ENCODE measurements at regions not wholly inside any gene's neighbourhood (a gene's known extent, or its start where the extent isn't known, plus 50 kb on each side); places are given as distances from the start of the nearest gene placed in this dataset.

DNA sequence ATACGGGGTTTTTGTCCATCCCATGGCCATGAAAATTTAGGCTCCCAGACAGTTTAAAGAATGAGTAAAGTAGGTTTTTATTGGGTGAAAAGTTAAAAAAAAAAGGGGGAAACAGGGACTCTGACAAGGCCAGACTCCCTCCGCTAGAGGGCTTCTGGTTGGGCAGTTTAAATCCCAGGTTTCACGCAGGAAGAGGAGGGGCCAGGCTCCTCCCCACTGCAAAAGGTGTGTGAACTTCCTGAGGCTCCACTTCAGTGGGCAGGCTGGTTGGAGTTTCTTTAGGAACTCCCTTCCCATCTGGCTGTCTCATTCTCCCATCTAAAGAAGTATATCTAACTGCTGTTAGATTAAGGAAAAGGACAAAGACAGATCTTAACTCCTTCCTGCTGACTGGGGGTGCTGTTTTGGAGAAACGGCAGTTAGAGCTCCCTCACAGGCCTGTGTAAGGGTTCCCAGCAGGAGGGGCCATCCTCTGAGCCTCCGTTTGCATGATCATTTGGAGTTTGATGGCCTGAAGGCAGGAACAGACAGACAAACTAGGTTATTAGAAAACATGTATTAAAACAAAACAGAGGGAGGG is 1160.7 kb downstream of the CNTNAP5 start:
- TF ChIP-seq MAZ (IDR thresholded peaks at IDR 0.05; ENCODE audit: borderline replicate concordance, low read depth, low read length) (no peak), CEBPB (IDR thresholded peaks at IDR 0.05; ENCODE audit: low read depth, low read length) (no peak), POLR2A (IDR thresholded peaks at IDR 0.05; ENCODE audit: low read depth, low read length) (no peak), FOS (IDR thresholded peaks at IDR 0.05; ENCODE audit: low read depth, low read length) (no peak), RAD21 (IDR thresholded peaks at IDR 0.05; ENCODE audit: low read length) (no peak), CHD1 (IDR thresholded peaks at IDR 0.05; ENCODE audit: low read depth, low read length) (no peak), MAFK (IDR thresholded peaks at IDR 0.05; ENCODE audit: low read depth, low read length) (no peak), SMC3 (IDR thresholded peaks at IDR 0.05; ENCODE audit: low read depth, low read length) (no peak), RFX5 (IDR thresholded peaks at IDR 0.05; ENCODE audit: low read depth, low read length) (no peak)
- TF ChIP-seq, protein P1, sequence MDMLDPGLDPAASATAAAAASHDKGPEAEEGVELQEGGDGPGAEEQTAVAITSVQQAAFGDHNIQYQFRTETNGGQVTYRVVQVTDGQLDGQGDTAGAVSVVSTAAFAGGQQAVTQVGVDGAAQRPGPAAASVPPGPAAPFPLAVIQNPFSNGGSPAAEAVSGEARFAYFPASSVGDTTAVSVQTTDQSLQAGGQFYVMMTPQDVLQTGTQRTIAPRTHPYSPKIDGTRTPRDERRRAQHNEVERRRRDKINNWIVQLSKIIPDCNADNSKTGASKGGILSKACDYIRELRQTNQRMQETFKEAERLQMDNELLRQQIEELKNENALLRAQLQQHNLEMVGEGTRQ (IDR thresholded peaks at IDR 0.05; ENCODE audit: low read depth, low read length), result no peak
- TF ChIP-seq, protein P2, sequence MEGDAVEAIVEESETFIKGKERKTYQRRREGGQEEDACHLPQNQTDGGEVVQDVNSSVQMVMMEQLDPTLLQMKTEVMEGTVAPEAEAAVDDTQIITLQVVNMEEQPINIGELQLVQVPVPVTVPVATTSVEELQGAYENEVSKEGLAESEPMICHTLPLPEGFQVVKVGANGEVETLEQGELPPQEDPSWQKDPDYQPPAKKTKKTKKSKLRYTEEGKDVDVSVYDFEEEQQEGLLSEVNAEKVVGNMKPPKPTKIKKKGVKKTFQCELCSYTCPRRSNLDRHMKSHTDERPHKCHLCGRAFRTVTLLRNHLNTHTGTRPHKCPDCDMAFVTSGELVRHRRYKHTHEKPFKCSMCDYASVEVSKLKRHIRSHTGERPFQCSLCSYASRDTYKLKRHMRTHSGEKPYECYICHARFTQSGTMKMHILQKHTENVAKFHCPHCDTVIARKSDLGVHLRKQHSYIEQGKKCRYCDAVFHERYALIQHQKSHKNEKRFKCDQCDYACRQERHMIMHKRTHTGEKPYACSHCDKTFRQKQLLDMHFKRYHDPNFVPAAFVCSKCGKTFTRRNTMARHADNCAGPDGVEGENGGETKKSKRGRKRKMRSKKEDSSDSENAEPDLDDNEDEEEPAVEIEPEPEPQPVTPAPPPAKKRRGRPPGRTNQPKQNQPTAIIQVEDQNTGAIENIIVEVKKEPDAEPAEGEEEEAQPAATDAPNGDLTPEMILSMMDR (conservative IDR thresholded peaks at IDR 0.05; ENCODE audit: low read depth, low read length), result no peak
- H2BK5ac ChIP-seq (ENCODE audit: low read depth, low read length, poor library complexity, severe bottlenecking), result no peak overlapping the region
- H4K91ac ChIP-seq (ENCODE audit: insufficient read depth, low read depth, low read length), result no peak overlapping the region
- no peak overlapping the region for H3K14ac ChIP-seq (replicated peaks; ENCODE audit: low read depth, low read length)
- no peak overlapping the region for H3K4me3 ChIP-seq (ENCODE audit: insufficient read depth, low read depth, low read length)
- no peak overlapping the region for H3K9ac ChIP-seq (ENCODE audit: low read depth, low read length)
- ChIA-PET CTCF (no interaction called here), POLR2A (ENCODE audit: unreplicated experiment) (no interaction called here)
- no peak overlapping the region for H2BK20ac ChIP-seq (ENCODE audit: low read depth, low read length)
- in situ Hi-C loops (cut with MboI; ENCODE audit: low sequenced_read_pairs), result no loop called here
- intact Hi-C loops (cut with micrococcal nuclease), result no loop called here
- H2AK5ac ChIP-seq (ENCODE audit: low read depth, low read length), result no peak overlapping the region
- no peak overlapping the region for H3K56ac ChIP-seq (ENCODE audit: extremely low read depth, insufficient read depth, low read length)
- no peaks in the 10 kb centered on the region for H3K4me1 ChIP-seq (ENCODE audit: control insufficient read depth, insufficient read depth, low read length)
- no peak for ATAC-seq (ENCODE audit: low read depth)
- H3K27ac ChIP-seq (ENCODE audit: insufficient read depth, low read length), result no peak overlapping the region
- no TSS peak for BruUV-seq (replicated peaks)
- H3K27me3 ChIP-seq (ENCODE audit: control insufficient read depth, insufficient read depth, low read length), result no peaks in the 10 kb centered on the region
- dilution Hi-C loops (cut with HindIII; ENCODE audit: low sequenced_read_pairs, unreplicated experiment), result no loop called here
- no peak overlapping the region for H2BK120ac ChIP-seq (ENCODE audit: low read depth, low read length)
- DNase-seq, result no peak
- no peak overlapping the region for H2AK9ac ChIP-seq (replicated peaks; ENCODE audit: low read depth, low read length, poor library complexity)
- H3K79me1 ChIP-seq (ENCODE audit: low read depth in 1 of 2, low read length in 2 of 2), result no peaks in the 10 kb centered on the region
- H3K36me3 ChIP-seq (ENCODE audit: control insufficient read depth, insufficient read depth, low read length), result no peaks in the 10 kb centered on the region
- no peak overlapping the region for H3K23ac ChIP-seq (ENCODE audit: low read depth, low read length)
- WGBS, 2 experiments (ENCODE audit: extremely low coverage in 2 of 2, insufficient read length in 1 of 2), result 20% methylated on average over 1 of the region's 5 CpGs; no CpG with 5 or more reads in 1 of the 2 experiments
- H3K4me2 ChIP-seq (ENCODE audit: low read depth, low read length), result no peak overlapping the region
- peak overlapping the region; percentile 43 for H2AFZ ChIP-seq (replicated peaks; ENCODE audit: low read length, poor library complexity)
- H2BK15ac ChIP-seq (ENCODE audit: low read depth, low read length), result no peak overlapping the region
- no peaks in the 10 kb centered on the region; the same call in 1 of the 2 replicates for H3K9me3 ChIP-seq (ENCODE audit: control insufficient read depth, insufficient read depth, low read length)
- H4K8ac ChIP-seq (ENCODE audit: low read depth in 2 of 2, low read length in 2 of 2), result no peak overlapping the region
- no peak overlapping the region for H3K4ac ChIP-seq (ENCODE audit: low read depth, low read length)
- no peaks in the 10 kb centered on the region for H4K20me1 ChIP-seq (ENCODE audit: insufficient read depth, low read length)
- H3K9me1 ChIP-seq (ENCODE audit: insufficient read depth, low read length), result no peaks in the 10 kb centered on the region
- no peak overlapping the region for H3K18ac ChIP-seq (ENCODE audit: low read depth, low read length)
- no peak overlapping the region for H4K5ac ChIP-seq (ENCODE audit: low read depth, low read length)

Data from IMR-90 (cell line).